GM12874 (cell line): ENCODE measurements at regions not wholly inside any gene's neighbourhood (a gene's known extent, or its start where the extent isn't known, plus 50 kb on each side); places are given as distances from the start of the nearest gene placed in this dataset.

Source experiments
- CTCF ChIP-seq: IDR thresholded peaks from 2 replicates; pipeline ENCODE4 v1.5.1; 2011; ENCODE audit warnings: low read depth, mild to moderate bottlenecking, control low read depth, low read length, moderate library complexity; ENCODE audit not compliant: insufficient read depth

DNA sequence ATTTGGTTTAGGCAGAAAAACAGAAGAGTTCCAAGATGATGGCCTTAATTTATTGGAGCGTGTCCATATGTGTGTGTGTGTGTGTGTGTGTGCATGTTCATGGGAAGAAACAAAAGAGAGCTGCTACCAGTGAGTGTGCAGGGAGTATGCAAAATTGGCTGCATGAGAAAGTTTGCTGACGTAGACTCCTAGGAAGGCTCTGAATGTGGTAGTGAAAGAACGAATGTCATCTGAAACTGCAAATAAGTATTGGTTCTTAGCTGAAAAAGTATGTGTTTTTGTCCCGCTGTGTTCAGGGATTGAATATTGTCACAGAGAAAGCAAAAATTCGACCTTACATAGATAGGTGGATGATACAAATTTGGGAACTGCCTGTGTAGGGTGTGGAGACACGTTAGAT, 542.6 kb upstream of the COX7C start:
- TF ChIP-seq CTCF: no peak

- TF ChIP-seq CTCF: no peak
Measured at GRCh38 chr5:86095092-86095491, 522.6 kb upstream of the COX7C start.

GRCh38 chr5:86101966-86102365, 515.8 kb upstream of the COX7C start:
- no peak for TF ChIP-seq CTCF

- no peak for TF ChIP-seq CTCF
Measured at GRCh38 chr5:86108825-86109224, 508.9 kb upstream of the COX7C start.

- TF ChIP-seq CTCF: no peak
Measured at GRCh38 chr5:86112249-86112648, 505.5 kb upstream of the COX7C start.

GRCh38 chr5:86115164-86115563, 502.6 kb upstream of the COX7C start:
- no peak for TF ChIP-seq CTCF

GRCh38 chr5:86118542-86118941, 499.2 kb upstream of the COX7C start:
- no peak for TF ChIP-seq CTCF

DNA sequence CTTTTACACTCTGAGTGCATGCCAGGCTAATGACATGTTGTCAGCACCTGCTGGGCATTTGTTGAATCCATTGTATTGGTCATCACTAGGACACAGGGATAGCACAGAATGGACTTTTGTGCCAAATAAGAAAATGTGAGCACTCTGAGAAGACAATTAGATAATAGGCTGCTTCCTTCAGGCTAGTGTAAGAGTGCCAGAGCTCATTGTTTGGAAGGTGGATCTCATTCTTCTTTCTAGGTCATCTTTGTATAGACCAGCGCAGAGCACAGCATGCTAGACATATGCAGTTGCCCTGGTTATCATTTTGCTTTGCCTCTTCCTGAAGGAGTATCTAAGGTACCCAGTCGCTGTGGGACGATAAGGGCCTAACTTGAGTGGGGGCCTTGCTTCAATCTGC, 493.4 kb upstream of the COX7C start:
- no peak for TF ChIP-seq CTCF
